ENCODE measurements at regions not wholly inside any gene's neighbourhood (a gene's known extent, or its start where the extent isn't known, plus 50 kb on each side); places are given as distances from the start of the nearest gene placed in this dataset.

DNA sequence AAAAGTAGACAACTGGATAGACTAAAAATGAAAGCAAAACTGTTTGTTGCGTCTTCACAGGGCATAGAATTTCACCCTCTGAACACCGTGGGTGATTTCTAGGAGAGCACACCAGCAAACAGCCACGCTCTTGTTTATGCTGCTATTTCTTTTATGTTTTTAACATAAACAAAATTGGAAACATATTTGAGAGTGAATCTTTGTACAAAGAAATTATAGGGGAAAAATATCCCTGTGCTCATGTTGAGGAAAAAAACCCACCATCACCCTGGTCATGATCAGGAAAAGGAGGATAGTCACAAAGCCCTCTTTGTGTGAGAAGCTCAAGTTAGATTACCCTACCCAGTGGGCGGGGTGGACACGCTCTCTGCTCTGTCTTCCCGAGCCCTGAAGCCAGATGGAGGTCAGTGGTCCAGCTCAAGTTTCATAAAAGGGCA is 313.3 kb downstream of the SATB1 start (continued):
- TF ChIP-seq, protein P1, sequence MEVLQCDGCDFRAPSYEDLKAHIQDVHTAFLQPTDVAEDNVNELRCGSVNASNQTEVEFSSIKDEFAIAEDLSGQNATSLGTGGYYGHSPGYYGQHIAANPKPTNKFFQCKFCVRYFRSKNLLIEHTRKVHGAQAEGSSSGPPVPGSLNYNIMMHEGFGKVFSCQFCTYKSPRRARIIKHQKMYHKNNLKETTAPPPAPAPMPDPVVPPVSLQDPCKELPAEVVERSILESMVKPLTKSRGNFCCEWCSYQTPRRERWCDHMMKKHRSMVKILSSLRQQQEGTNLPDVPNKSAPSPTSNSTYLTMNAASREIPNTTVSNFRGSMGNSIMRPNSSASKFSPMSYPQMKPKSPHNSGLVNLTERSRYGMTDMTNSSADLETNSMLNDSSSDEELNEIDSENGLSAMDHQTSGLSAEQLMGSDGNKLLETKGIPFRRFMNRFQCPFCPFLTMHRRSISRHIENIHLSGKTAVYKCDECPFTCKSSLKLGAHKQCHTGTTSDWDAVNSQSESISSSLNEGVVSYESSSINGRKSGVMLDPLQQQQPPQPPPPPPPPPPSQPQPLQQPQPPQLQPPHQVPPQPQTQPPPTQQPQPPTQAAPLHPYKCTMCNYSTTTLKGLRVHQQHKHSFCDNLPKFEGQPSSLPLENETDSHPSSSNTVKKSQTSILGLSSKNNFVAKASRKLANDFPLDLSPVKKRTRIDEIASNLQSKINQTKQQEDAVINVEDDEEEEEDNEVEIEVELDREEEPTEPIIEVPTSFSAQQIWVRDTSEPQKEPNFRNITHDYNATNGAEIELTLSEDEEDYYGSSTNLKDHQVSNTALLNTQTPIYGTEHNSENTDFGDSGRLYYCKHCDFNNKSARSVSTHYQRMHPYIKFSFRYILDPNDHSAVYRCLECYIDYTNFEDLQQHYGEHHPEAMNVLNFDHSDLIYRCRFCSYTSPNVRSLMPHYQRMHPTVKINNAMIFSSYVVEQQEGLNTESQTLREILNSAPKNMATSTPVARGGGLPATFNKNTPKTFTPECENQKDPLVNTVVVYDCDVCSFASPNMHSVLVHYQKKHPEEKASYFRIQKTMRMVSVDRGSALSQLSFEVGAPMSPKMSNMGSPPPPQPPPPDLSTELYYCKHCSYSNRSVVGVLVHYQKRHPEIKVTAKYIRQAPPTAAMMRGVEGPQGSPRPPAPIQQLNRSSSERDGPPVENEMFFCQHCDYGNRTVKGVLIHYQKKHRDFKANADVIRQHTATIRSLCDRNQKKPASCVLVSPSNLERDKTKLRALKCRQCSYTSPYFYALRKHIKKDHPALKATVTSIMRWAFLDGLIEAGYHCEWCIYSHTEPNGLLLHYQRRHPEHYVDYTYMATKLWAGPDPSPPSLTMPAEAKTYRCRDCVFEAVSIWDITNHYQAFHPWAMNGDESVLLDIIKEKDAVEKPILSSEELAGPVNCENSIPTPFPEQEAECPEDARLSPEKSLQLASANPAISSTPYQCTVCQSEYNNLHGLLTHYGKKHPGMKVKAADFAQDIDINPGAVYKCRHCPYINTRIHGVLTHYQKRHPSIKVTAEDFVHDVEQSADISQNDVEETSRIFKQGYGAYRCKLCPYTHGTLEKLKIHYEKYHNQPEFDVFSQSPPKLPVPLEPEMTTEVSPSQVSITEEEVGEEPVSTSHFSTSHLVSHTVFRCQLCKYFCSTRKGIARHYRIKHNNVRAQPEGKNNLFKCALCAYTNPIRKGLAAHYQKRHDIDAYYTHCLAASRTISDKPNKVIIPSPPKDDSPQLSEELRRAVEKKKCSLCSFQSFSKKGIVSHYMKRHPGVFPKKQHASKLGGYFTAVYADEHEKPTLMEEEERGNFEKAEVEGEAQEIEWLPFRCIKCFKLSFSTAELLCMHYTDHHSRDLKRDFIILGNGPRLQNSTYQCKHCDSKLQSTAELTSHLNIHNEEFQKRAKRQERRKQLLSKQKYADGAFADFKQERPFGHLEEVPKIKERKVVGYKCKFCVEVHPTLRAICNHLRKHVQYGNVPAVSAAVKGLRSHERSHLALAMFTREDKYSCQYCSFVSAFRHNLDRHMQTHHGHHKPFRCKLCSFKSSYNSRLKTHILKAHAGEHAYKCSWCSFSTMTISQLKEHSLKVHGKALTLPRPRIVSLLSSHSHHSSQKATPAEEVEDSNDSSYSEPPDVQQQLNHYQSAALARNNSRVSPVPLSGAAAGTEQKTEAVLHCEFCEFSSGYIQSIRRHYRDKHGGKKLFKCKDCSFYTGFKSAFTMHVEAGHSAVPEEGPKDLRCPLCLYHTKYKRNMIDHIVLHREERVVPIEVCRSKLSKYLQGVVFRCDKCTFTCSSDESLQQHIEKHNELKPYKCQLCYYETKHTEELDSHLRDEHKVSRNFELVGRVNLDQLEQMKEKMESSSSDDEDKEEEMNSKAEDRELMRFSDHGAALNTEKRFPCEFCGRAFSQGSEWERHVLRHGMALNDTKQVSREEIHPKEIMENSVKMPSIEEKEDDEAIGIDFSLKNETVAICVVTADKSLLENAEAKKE (CRISPR knock-in tag; IDR thresholded peaks at IDR 0.05), result no peak
- no peak for TF ChIP-seq EZH2 (IDR thresholded peaks at IDR 0.05; ENCODE audit: low read depth, unreplicated experiment)
- no peak for TF ChIP-seq STAT1 (IDR thresholded peaks at IDR 0.05; ENCODE audit: unreplicated experiment)
- TF ChIP-seq JUNB (IDR thresholded peaks at IDR 0.05; ENCODE audit: unreplicated experiment), result no peak
- TF ChIP-seq EZH2phosphoT487 (IDR thresholded peaks at IDR 0.05; ENCODE audit: unreplicated experiment), result no peak

DNA sequence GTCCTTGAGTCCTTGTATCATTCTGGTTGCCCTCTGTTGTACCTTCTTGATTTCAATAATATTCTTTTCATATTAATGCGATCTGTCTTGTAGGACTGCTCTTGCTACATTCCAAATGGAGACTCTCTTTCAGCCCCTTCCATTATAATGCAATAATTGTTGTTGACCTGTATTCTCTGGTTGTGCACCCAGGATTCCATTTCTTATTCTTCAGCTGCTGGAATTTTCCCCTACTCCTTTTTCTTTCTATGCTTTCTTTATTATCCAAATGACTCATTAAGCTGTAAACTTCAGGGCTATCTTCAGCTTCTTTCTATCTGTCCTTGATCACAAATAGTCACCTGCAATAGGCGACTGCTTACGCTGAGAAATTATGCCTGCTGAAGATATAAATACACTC is 321.5 kb downstream of the SATB1 start:
- no peaks in the 10 kb centered on the region for H3K36me3 Mint-ChIP-seq (ENCODE audit: low read depth)
- peak overlapping the region; percentile 24 for H3K4me2 ChIP-seq
- no peak overlapping the region for H3K4me3 Mint-ChIP-seq
- TF ChIP-seq, protein P2, sequence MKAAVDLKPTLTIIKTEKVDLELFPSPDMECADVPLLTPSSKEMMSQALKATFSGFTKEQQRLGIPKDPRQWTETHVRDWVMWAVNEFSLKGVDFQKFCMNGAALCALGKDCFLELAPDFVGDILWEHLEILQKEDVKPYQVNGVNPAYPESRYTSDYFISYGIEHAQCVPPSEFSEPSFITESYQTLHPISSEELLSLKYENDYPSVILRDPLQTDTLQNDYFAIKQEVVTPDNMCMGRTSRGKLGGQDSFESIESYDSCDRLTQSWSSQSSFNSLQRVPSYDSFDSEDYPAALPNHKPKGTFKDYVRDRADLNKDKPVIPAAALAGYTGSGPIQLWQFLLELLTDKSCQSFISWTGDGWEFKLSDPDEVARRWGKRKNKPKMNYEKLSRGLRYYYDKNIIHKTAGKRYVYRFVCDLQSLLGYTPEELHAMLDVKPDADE (IDR thresholded peaks at IDR 0.05), result no peak
- TF ChIP-seq, protein P3, sequence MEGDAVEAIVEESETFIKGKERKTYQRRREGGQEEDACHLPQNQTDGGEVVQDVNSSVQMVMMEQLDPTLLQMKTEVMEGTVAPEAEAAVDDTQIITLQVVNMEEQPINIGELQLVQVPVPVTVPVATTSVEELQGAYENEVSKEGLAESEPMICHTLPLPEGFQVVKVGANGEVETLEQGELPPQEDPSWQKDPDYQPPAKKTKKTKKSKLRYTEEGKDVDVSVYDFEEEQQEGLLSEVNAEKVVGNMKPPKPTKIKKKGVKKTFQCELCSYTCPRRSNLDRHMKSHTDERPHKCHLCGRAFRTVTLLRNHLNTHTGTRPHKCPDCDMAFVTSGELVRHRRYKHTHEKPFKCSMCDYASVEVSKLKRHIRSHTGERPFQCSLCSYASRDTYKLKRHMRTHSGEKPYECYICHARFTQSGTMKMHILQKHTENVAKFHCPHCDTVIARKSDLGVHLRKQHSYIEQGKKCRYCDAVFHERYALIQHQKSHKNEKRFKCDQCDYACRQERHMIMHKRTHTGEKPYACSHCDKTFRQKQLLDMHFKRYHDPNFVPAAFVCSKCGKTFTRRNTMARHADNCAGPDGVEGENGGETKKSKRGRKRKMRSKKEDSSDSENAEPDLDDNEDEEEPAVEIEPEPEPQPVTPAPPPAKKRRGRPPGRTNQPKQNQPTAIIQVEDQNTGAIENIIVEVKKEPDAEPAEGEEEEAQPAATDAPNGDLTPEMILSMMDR (conservative IDR thresholded peaks at IDR 0.05; ENCODE audit: low read depth in 2 of 2), result no peak
- TF ChIP-seq POLR2AphosphoS5 (IDR thresholded peaks at IDR 0.05; ENCODE audit: low read depth) (no peak), NANOG (IDR thresholded peaks at IDR 0.05; ENCODE audit: borderline replicate concordance) (no peak), EZH2phosphoT487 (IDR thresholded peaks at IDR 0.05; ENCODE audit: unreplicated experiment) (no peak), EZH2 (IDR thresholded peaks at IDR 0.05; ENCODE audit: low read depth, unreplicated experiment) (no peak), CREB1 (CRISPR knock-in tag; IDR thresholded peaks at IDR 0.05; ENCODE audit: low read depth) (no peak), ZNF114 (CRISPR knock-in tag; IDR thresholded peaks at IDR 0.05) (no peak)

More for the DNA sequence above, 321.5 kb downstream of the SATB1 start:
- Mint-ChIP-seq H3K9me3 (no peaks in the 10 kb centered on the region), H3K27me3 (ENCODE audit: insufficient read depth, low read depth, poor library complexity) (no peaks in the 10 kb centered on the region), H3K4me1 (peaks cover 13% of the 10 kb centered on the region), H3K27ac (peak overlapping the region; percentile 73)
- H4K20me1 ChIP-seq (replicated peaks; ENCODE audit: insufficient read depth), result no peaks in the 10 kb centered on the region
- H3K27me3 ChIP-seq (ENCODE audit: insufficient read depth), result no peaks in the 10 kb centered on the region
- no peaks in the 10 kb centered on the region for H3F3A ChIP-seq (replicated peaks; ENCODE audit: low read depth)
- no peaks in the 10 kb centered on the region for H3K79me2 ChIP-seq (replicated peaks; ENCODE audit: insufficient read depth)
- no peak overlapping the region for H3K27ac ChIP-seq (ENCODE audit: low read depth)
- ATAC-seq (no peak), DNase-seq (ENCODE audit: low spot score) (no peak)
- H3K4me3 ChIP-seq, result no peak overlapping the region
- no peaks in the 10 kb centered on the region for H3K36me3 ChIP-seq (ENCODE audit: insufficient read depth)
- H2AFZ ChIP-seq, result no peak overlapping the region
- peaks cover 17% of the 10 kb centered on the region for H3K4me1 ChIP-seq (ENCODE audit: insufficient read depth)
- H3K9me2 ChIP-seq (ENCODE audit: insufficient read depth), result peaks cover 27% of the 10 kb centered on the region
